ENCODE measurements at regions not wholly inside any gene's neighbourhood (a gene's known extent, or its start where the extent isn't known, plus 50 kb on each side); places are given as distances from the start of the nearest gene placed in this dataset.

GRCh38 chr9:107721705-107722245, 232.2 kb upstream of the KLF4 start:
- no peaks in the 10 kb centered on the region for H3K4me1 ChIP-seq (ENCODE audit: control insufficient read depth, insufficient read depth, low read length)
- no peak overlapping the region for H3K27ac ChIP-seq (ENCODE audit: low read depth, low read length)

GRCh38 chr9:107720501-107720900, 230.9 kb upstream of the KLF4 start:
- no peak overlapping the region for H3K9ac ChIP-seq (ENCODE audit: low read length)
- H3K9me3 ChIP-seq (ENCODE audit: control insufficient read depth, insufficient read depth, low read depth, low read length) = no peaks in the 10 kb centered on the region
- H3K27ac ChIP-seq (ENCODE audit: low read depth, low read length) = no peak overlapping the region
- H3K4me1 ChIP-seq (ENCODE audit: control insufficient read depth, insufficient read depth, low read length) = no peaks in the 10 kb centered on the region
- H3K27me3 ChIP-seq (ENCODE audit: control insufficient read depth, insufficient read depth, low read length) = no peaks in the 10 kb centered on the region
- no peak overlapping the region for H3K4me3 ChIP-seq (ENCODE audit: low read depth, low read length)
- H3K36me3 ChIP-seq (ENCODE audit: control insufficient read depth, insufficient read depth, low read length) = no peaks in the 10 kb centered on the region

More at GRCh38 chr9:107721705-107722245, 232.2 kb upstream of the KLF4 start:
- no peaks in the 10 kb centered on the region for H3K9me3 ChIP-seq (ENCODE audit: control insufficient read depth, insufficient read depth, low read depth, low read length)
- no peaks in the 10 kb centered on the region for H3K27me3 ChIP-seq (ENCODE audit: control insufficient read depth, insufficient read depth, low read length)
- H3K36me3 ChIP-seq (ENCODE audit: control insufficient read depth, insufficient read depth, low read length) = no peaks in the 10 kb centered on the region
- H3K9ac ChIP-seq (ENCODE audit: low read length) = no peak overlapping the region
- H3K4me3 ChIP-seq (ENCODE audit: low read depth, low read length) = no peak overlapping the region

GRCh38 chr9:107717529-107718314, 228.2 kb upstream of the KLF4 start:
- Histone ChIP-seq H3K4me1 (ENCODE audit: control insufficient read depth, insufficient read depth, low read length) (no peaks in the 10 kb centered on the region), H3K27me3 (ENCODE audit: control insufficient read depth, insufficient read depth, low read length) (no peaks in the 10 kb centered on the region), H3K4me3 (ENCODE audit: low read depth, low read length) (no peak overlapping the region), H3K9ac (ENCODE audit: low read length) (no peak overlapping the region), H3K9me3 (ENCODE audit: control insufficient read depth, insufficient read depth, low read depth, low read length) (no peaks in the 10 kb centered on the region), H3K27ac (ENCODE audit: low read depth, low read length) (no peak overlapping the region), H3K36me3 (ENCODE audit: control insufficient read depth, insufficient read depth, low read length) (no peaks in the 10 kb centered on the region)

- H3K27ac ChIP-seq (ENCODE audit: low read depth, low read length) = no peak overlapping the region
- no peak overlapping the region for H3K9ac ChIP-seq (ENCODE audit: low read length)
- H3K9me3 ChIP-seq (ENCODE audit: control insufficient read depth, insufficient read depth, low read depth, low read length) = no peaks in the 10 kb centered on the region
- no peak overlapping the region for H3K4me3 ChIP-seq (ENCODE audit: low read depth, low read length)
- H3K27me3 ChIP-seq (ENCODE audit: control insufficient read depth, insufficient read depth, low read length) = no peaks in the 10 kb centered on the region
- no peaks in the 10 kb centered on the region; the same call in 1 of the 2 replicates for H3K4me1 ChIP-seq (ENCODE audit: control insufficient read depth, insufficient read depth, low read length)
- no peaks in the 10 kb centered on the region for H3K36me3 ChIP-seq (ENCODE audit: control insufficient read depth, insufficient read depth, low read length)
These were observed 226.2 kb upstream of the KLF4 start for GRCh38 chr9:107715740-107716139.

GRCh38 chr9:107713470-107713869, 223.9 kb upstream of the KLF4 start:
- H3K27me3 ChIP-seq (ENCODE audit: control insufficient read depth, insufficient read depth, low read length) = no peaks in the 10 kb centered on the region
- no peaks in the 10 kb centered on the region; the same call in 1 of the 2 replicates for H3K4me1 ChIP-seq (ENCODE audit: control insufficient read depth, insufficient read depth, low read length)
- H3K27ac ChIP-seq (ENCODE audit: low read depth, low read length) = no peak overlapping the region
- no peaks in the 10 kb centered on the region for H3K9me3 ChIP-seq (ENCODE audit: control insufficient read depth, insufficient read depth, low read depth, low read length)
- no peak overlapping the region for H3K9ac ChIP-seq (ENCODE audit: low read length)
- no peak overlapping the region for H3K4me3 ChIP-seq (ENCODE audit: low read depth, low read length)
- no peaks in the 10 kb centered on the region for H3K36me3 ChIP-seq (ENCODE audit: control insufficient read depth, insufficient read depth, low read length)

GRCh38 chr9:107712390-107712789, 222.8 kb upstream of the KLF4 start:
- no peak overlapping the region for H3K9ac ChIP-seq (ENCODE audit: low read length)
- H3K4me3 ChIP-seq (ENCODE audit: low read depth, low read length) = no peak overlapping the region
- H3K36me3 ChIP-seq (ENCODE audit: control insufficient read depth, insufficient read depth, low read length) = no peaks in the 10 kb centered on the region
- H3K9me3 ChIP-seq (ENCODE audit: control insufficient read depth, insufficient read depth, low read depth, low read length) = no peaks in the 10 kb centered on the region
- H3K27ac ChIP-seq (ENCODE audit: low read depth, low read length) = no peak overlapping the region
- no peaks in the 10 kb centered on the region; the same call in 1 of the 2 replicates for H3K4me1 ChIP-seq (ENCODE audit: control insufficient read depth, insufficient read depth, low read length)
- H3K27me3 ChIP-seq (ENCODE audit: control insufficient read depth, insufficient read depth, low read length) = no peaks in the 10 kb centered on the region

- Histone ChIP-seq H3K9me3 (ENCODE audit: control insufficient read depth, insufficient read depth, low read depth, low read length) (no peaks in the 10 kb centered on the region), H3K27me3 (ENCODE audit: control insufficient read depth, insufficient read depth, low read length) (no peaks in the 10 kb centered on the region), H3K9ac (ENCODE audit: low read length) (no peak overlapping the region), H3K4me3 (ENCODE audit: low read depth, low read length) (no peak overlapping the region), H3K27ac (ENCODE audit: low read depth, low read length) (no peak overlapping the region), H3K36me3 (ENCODE audit: control insufficient read depth, insufficient read depth, low read length) (no peaks in the 10 kb centered on the region), H3K4me1 (ENCODE audit: control insufficient read depth, insufficient read depth, low read length) (no peaks in the 10 kb centered on the region; the same call in 1 of the 2 replicates)
These were observed 222.0 kb upstream of the KLF4 start for GRCh38 chr9:107711542-107711941.

GRCh38 chr9:107710953-107711352, 221.4 kb upstream of the KLF4 start:
- no peaks in the 10 kb centered on the region for H3K27me3 ChIP-seq (ENCODE audit: control insufficient read depth, insufficient read depth, low read length)
- no peak overlapping the region for H3K4me3 ChIP-seq (ENCODE audit: low read depth, low read length)
- H3K9me3 ChIP-seq (ENCODE audit: control insufficient read depth, insufficient read depth, low read depth, low read length) = no peaks in the 10 kb centered on the region
- no peaks in the 10 kb centered on the region for H3K36me3 ChIP-seq (ENCODE audit: control insufficient read depth, insufficient read depth, low read length)
- no peak overlapping the region for H3K9ac ChIP-seq (ENCODE audit: low read length)
- no peaks in the 10 kb centered on the region; the same call in 1 of the 2 replicates for H3K4me1 ChIP-seq (ENCODE audit: control insufficient read depth, insufficient read depth, low read length)
- no peak overlapping the region for H3K27ac ChIP-seq (ENCODE audit: low read depth, low read length)

GRCh38 chr9:107710546-107710945, 221.0 kb upstream of the KLF4 start:
- no peaks in the 10 kb centered on the region for H3K27me3 ChIP-seq (ENCODE audit: control insufficient read depth, insufficient read depth, low read length)
- no peak overlapping the region for H3K4me3 ChIP-seq (ENCODE audit: low read depth, low read length)
- no peaks in the 10 kb centered on the region; the same call in 1 of the 2 replicates for H3K4me1 ChIP-seq (ENCODE audit: control insufficient read depth, insufficient read depth, low read length)
- no peaks in the 10 kb centered on the region for H3K9me3 ChIP-seq (ENCODE audit: control insufficient read depth, insufficient read depth, low read depth, low read length)
- H3K36me3 ChIP-seq (ENCODE audit: control insufficient read depth, insufficient read depth, low read length) = no peaks in the 10 kb centered on the region
- H3K27ac ChIP-seq (ENCODE audit: low read depth, low read length) = no peak overlapping the region
- H3K9ac ChIP-seq (ENCODE audit: low read length) = no peak overlapping the region

GRCh38 chr9:107708791-107709190, 219.2 kb upstream of the KLF4 start:
- no peak overlapping the region for H3K27ac ChIP-seq (ENCODE audit: low read depth, low read length)
- no peaks in the 10 kb centered on the region for H3K27me3 ChIP-seq (ENCODE audit: control insufficient read depth, insufficient read depth, low read length)
- no peaks in the 10 kb centered on the region; the same call in 1 of the 2 replicates for H3K4me1 ChIP-seq (ENCODE audit: control insufficient read depth, insufficient read depth, low read length)
- no peaks in the 10 kb centered on the region for H3K9me3 ChIP-seq (ENCODE audit: control insufficient read depth, insufficient read depth, low read depth, low read length)
- H3K36me3 ChIP-seq (ENCODE audit: control insufficient read depth, insufficient read depth, low read length) = no peaks in the 10 kb centered on the region
- no peak overlapping the region for H3K4me3 ChIP-seq (ENCODE audit: low read depth, low read length)
- H3K9ac ChIP-seq (ENCODE audit: low read length) = no peak overlapping the region

- H3K36me3 ChIP-seq (ENCODE audit: control insufficient read depth, insufficient read depth, low read length) = no peaks in the 10 kb centered on the region
- no peak overlapping the region for H3K9ac ChIP-seq (ENCODE audit: low read length)
- H3K9me3 ChIP-seq (ENCODE audit: control insufficient read depth, insufficient read depth, low read depth, low read length) = no peaks in the 10 kb centered on the region
- no peaks in the 10 kb centered on the region for H3K27me3 ChIP-seq (ENCODE audit: control insufficient read depth, insufficient read depth, low read length)
- no peak overlapping the region for H3K4me3 ChIP-seq (ENCODE audit: low read depth, low read length)
- H3K4me1 ChIP-seq (ENCODE audit: control insufficient read depth, insufficient read depth, low read length) = no peaks in the 10 kb centered on the region; the same call in 1 of the 2 replicates
- H3K27ac ChIP-seq (ENCODE audit: low read depth, low read length) = no peak overlapping the region
These were observed 218.4 kb upstream of the KLF4 start for GRCh38 chr9:107707915-107708441.

Data from HUES6 (cell line).